PC-3 (cell line): ENCODE measurements at regions not wholly inside any gene's neighbourhood (a gene's known extent, or its start where the extent isn't known, plus 50 kb on each side); places are given as distances from the start of the nearest gene placed in this dataset.

ENCODE experiments used
- ATAC-seq: fragments of 200-7000 bp; cut with Tn5 transposase; 2 replicates; pipeline ENCODE4 v1.9.1; 2020; ENCODE audit warnings: mild to moderate bottlenecking, moderate library complexity
- BruUV-seq: library from RNA; stranded (reverse); fragments of 400-500 nt; replicated peaks from 2 replicates; lab custom pipeline; 2021; lab: Mats Ljungman, UMichigan
- CTCF ChIA-PET: fragments of 300-600 bp; sonication (Branson Sonifier 250); formaldehyde crosslinking; loops from one replicate; lab custom pipeline; 2022; ENCODE audit warnings: antibody characterized with exemption; lab: Charles Lee
- POLR2A ChIA-PET: fragments of 300-600 bp; sonication (Branson Sonifier 250); formaldehyde crosslinking; loops from one replicate; lab custom pipeline; 2022; ENCODE audit warnings: antibody characterized with exemption; ENCODE audit not compliant: unreplicated experiment; lab: Charles Lee
- DNase-seq: peaks from one replicate; pipeline ENCODE4 v3.0.0-alpha.2; 2015
- H2AFZ ChIP-seq: fragments of 300-600 bp; sonication (generic); 2 replicates; pipeline ENCODE4 v1.6.0; 2016; ENCODE audit warnings: antibody characterized with exemption, low read length
- H3F3A ChIP-seq: fragments of 300-600 bp; sonication (generic); one replicate; pipeline ENCODE4 v1.6.0; 2017; ENCODE audit warnings: antibody characterized with exemption, low read length, control low read depth, mild to moderate bottlenecking; ENCODE audit not compliant: unreplicated experiment
- H3K27ac ChIP-seq: fragments of 300-600 bp; sonication (generic); 2 replicates; pipeline ENCODE4 v1.5.1; 2016; ENCODE audit warnings: mild to moderate bottlenecking, low read length
- H3K27me3 ChIP-seq: fragments of 300-600 bp; sonication (generic); 2 replicates; pipeline ENCODE4 v1.6.1; 2016; ENCODE audit warnings: low read length, mixed read lengths
- H3K36me3 ChIP-seq: fragments of 300-600 bp; sonication (generic); 2 replicates; pipeline ENCODE4 v1.6.1; 2016; ENCODE audit warnings: low read depth, mixed run types, low read length, mixed read lengths
- H3K4me1 ChIP-seq: fragments of 300-600 bp; sonication (generic); 2 replicates; pipeline ENCODE4 v1.5.1; 2016; ENCODE audit warnings: low read length; ENCODE audit not compliant: insufficient read depth
- H3K4me2 ChIP-seq: fragments of 300-600 bp; sonication (generic); 2 replicates; pipeline ENCODE4 v1.6.0; 2016; ENCODE audit warnings: low read length
- H3K4me3 ChIP-seq: fragments of 300-600 bp; sonication (generic); 2 replicates; pipeline ENCODE4 v1.5.1; 2016; ENCODE audit warnings: mild to moderate bottlenecking, low read length, mixed read lengths
- H3K79me2 ChIP-seq: fragments of 300-600 bp; sonication (generic); 2 replicates; pipeline ENCODE4 v1.6.1; 2017; ENCODE audit warnings: low read length, mixed read lengths
- H3K9ac ChIP-seq: fragments of 300-600 bp; sonication (generic); 2 replicates; pipeline ENCODE4 v1.6.0; 2016; ENCODE audit warnings: mild to moderate bottlenecking, low read length
- H3K9me2 ChIP-seq: fragments of 300-600 bp; sonication (generic); replicated peaks from 2 replicates; pipeline ENCODE4 v1.6.1; 2016; ENCODE audit warnings: mixed run types, low read length, mixed read lengths
- H3K9me3 ChIP-seq: fragments of 300-600 bp; sonication (generic); 2 replicates; pipeline ENCODE4 v1.6.1; 2016; ENCODE audit warnings: low read length, mixed read lengths
- H4K20me1 ChIP-seq: fragments of 300-600 bp; sonication (generic); 2 replicates; pipeline ENCODE4 v1.6.1; 2016; ENCODE audit warnings: low read length, mixed read lengths
- CTCF ChIP-seq: fragments of 300-600 bp; sonication (generic); conservative IDR thresholded peaks from 2 replicates; pipeline ENCODE4 v1.5.1; 2017; ENCODE audit warnings: antibody characterized with exemption, low read depth, mild to moderate bottlenecking, low read length
- EZH2 ChIP-seq: fragments of 300-600 bp; sonication (generic); IDR thresholded peaks from one replicate; pipeline ENCODE4 v1.6.1; 2017; ENCODE audit warnings: antibody characterized with exemption, mild to moderate bottlenecking, low read length; ENCODE audit not compliant: unreplicated experiment
- EZH2phosphoT487 ChIP-seq: fragments of 300-600 bp; sonication (generic); IDR thresholded peaks from 2 replicates; pipeline ENCODE4 v1.6.1; 2018; ENCODE audit warnings: mild to moderate bottlenecking, antibody characterized with exemption, low read length, borderline replicate concordance
- intact Hi-C: fragments of 100-400 bp; cut with micrococcal nuclease; formaldehyde crosslinking; loops from 2 replicates; pipeline ENCODE4 v1.9.0; 2023

- TF ChIP-seq CTCF: no peak
- no peak for TF ChIP-seq EZH2
- TF ChIP-seq EZH2phosphoT487: no peak
- ChIA-PET POLR2A (no interaction called here), CTCF (no interaction called here)
- BruUV-seq: no TSS peak
- Histone ChIP-seq H3K36me3 (no peaks in the 10 kb centered on the region), H3K4me1 (no peaks in the 10 kb centered on the region), H3K27ac (no peak overlapping the region), H3K79me2 (no peaks in the 10 kb centered on the region), H3F3A (no peaks in the 10 kb centered on the region), H3K4me2 (no peak overlapping the region), H4K20me1 (no peaks in the 10 kb centered on the region), H3K9ac (no peak overlapping the region), H3K9me3 (peaks cover 5% of the 10 kb centered on the region; the same call in 1 of the 2 replicates), H3K27me3 (no peaks in the 10 kb centered on the region), H3K4me3 (no peak overlapping the region), H2AFZ (no peak overlapping the region), H3K9me2 (no peaks in the 10 kb centered on the region)
- ATAC-seq: no peak
- DNase-seq: no peak
- intact Hi-C loops: no loop called here
These were observed 900.6 kb downstream of the VRK1 start for GRCh38 chr14:97697772-97698171.

GRCh38 chr14:97699026-97699425 lies 901.8 kb downstream of the VRK1 start:
- no peak overlapping the region for H3K4me3 ChIP-seq
- CTCF ChIA-PET: no interaction called here
- H3K36me3 ChIP-seq: no peaks in the 10 kb centered on the region
- H3K27ac ChIP-seq: no peak overlapping the region
- DNase-seq: no peak
- no peaks in the 10 kb centered on the region for H3K9me2 ChIP-seq
- no TSS peak for BruUV-seq
- no peaks in the 10 kb centered on the region for H3K27me3 ChIP-seq
- POLR2A ChIA-PET: no interaction called here
- H3F3A ChIP-seq: no peaks in the 10 kb centered on the region
- no peaks in the 10 kb centered on the region for H3K4me1 ChIP-seq
- no peak for ATAC-seq
- H3K9me3 ChIP-seq: peaks cover 5% of the 10 kb centered on the region; the same call in 1 of the 2 replicates
- H3K4me2 ChIP-seq: no peak overlapping the region
- TF ChIP-seq EZH2phosphoT487 (no peak), CTCF (no peak), EZH2 (no peak)
- no peaks in the 10 kb centered on the region for H4K20me1 ChIP-seq
- H2AFZ ChIP-seq: no peak overlapping the region
- no peak overlapping the region for H3K9ac ChIP-seq
- intact Hi-C loops: no loop called here
- H3K79me2 ChIP-seq: no peaks in the 10 kb centered on the region

GRCh38 chr14:97703006-97703760 lies 906.0 kb downstream of the VRK1 start:
- Histone ChIP-seq H3K9me2 (no peaks in the 10 kb centered on the region), H3K79me2 (no peaks in the 10 kb centered on the region), H2AFZ (no peak overlapping the region), H3K4me3 (no peak overlapping the region), H3K27ac (no peak overlapping the region), H4K20me1 (no peaks in the 10 kb centered on the region), H3K4me2 (no peak overlapping the region), H3K9me3 (peaks cover 5% of the 10 kb centered on the region; the same call in 1 of the 2 replicates), H3K27me3 (no peaks in the 10 kb centered on the region), H3K36me3 (no peaks in the 10 kb centered on the region), H3K4me1 (no peaks in the 10 kb centered on the region), H3K9ac (no peak overlapping the region), H3F3A (no peaks in the 10 kb centered on the region)
- POLR2A ChIA-PET: no interaction called here
- no TSS peak for BruUV-seq
- DNase-seq (peak; percentile 18), ATAC-seq (0 out of 2 replicates have a peak, but pooled peaks have one; percentile 18)
- CTCF ChIA-PET: no interaction called here
- no peak for TF ChIP-seq EZH2phosphoT487
- TF ChIP-seq EZH2: no peak
- TF ChIP-seq CTCF: no peak
- intact Hi-C loops: no loop called here
